Brain microvascular endothelial cell (primary cell): ENCODE measurements at regions not wholly inside any gene's neighbourhood (a gene's known extent, or its start where the extent isn't known, plus 50 kb on each side); places are given as distances from the start of the nearest gene placed in this dataset.
"Not testable (repeated sequence)": the region's sequence is repeated elsewhere in the genome, so short reads cannot be mapped to it uniquely, and the experiment has no call there.

Source experiments
- DNase-seq: peaks from one replicate; pipeline ENCODE4 v3.0.0-alpha.2; 2020
- H3K27ac ChIP-seq: fragments of 250-450 bp; sonication (Bioruptor Pico); 2 replicates; pipeline ENCODE4 v1.5.1; 2020; ENCODE audit warnings: mild to moderate bottlenecking, moderate library complexity
- H3K27me3 ChIP-seq: fragments of 250-450 bp; sonication (Bioruptor Pico); replicated peaks from 2 replicates; pipeline ENCODE4 v1.5.1; 2020; ENCODE audit warnings: mild to moderate bottlenecking
- H3K36me3 ChIP-seq: fragments of 250-450 bp; sonication (Bioruptor Pico); replicated peaks from 2 replicates; pipeline ENCODE4 v1.5.1; 2020; ENCODE audit warnings: mild to moderate bottlenecking
- H3K4me3 ChIP-seq: 2 replicates; pipeline ENCODE4 v1.5.1; 2011; ENCODE audit warnings: low read depth, mild to moderate bottlenecking, control low read depth, low read length, moderate library complexity
- CTCF ChIP-seq: IDR thresholded peaks from 2 replicates; pipeline ENCODE4 v1.5.1; 2011; ENCODE audit warnings: low read depth, mild to moderate bottlenecking, moderate library complexity, low read length, control low read depth, inconsistent platforms; ENCODE audit errors: missing control alignments
- in situ Hi-C: cut with HindIII; loops from 2 replicates; pipeline ENCODE4 v1.10.0; 2017; ENCODE audit warnings: low sequenced_read_pairs, low pct_ligation_motif_present

GRCh38 chr9:67635067-67635466 lies 223.7 kb upstream of the ANKRD20A1 start:
- H3K36me3 ChIP-seq, H3K27ac ChIP-seq, in situ Hi-C loops, H3K27me3 ChIP-seq, H3K4me3 ChIP-seq: not testable (repeated sequence)
- peak; percentile 91 for DNase-seq

- H3K27me3 ChIP-seq, in situ Hi-C loops, H3K4me3 ChIP-seq, H3K27ac ChIP-seq, DNase-seq, H3K36me3 ChIP-seq: not testable (repeated sequence)
- TF ChIP-seq CTCF: peak; percentile 9
Observed at GRCh38 chr9:67611900-67612299, 246.8 kb upstream of the ANKRD20A1 start.

DNA sequence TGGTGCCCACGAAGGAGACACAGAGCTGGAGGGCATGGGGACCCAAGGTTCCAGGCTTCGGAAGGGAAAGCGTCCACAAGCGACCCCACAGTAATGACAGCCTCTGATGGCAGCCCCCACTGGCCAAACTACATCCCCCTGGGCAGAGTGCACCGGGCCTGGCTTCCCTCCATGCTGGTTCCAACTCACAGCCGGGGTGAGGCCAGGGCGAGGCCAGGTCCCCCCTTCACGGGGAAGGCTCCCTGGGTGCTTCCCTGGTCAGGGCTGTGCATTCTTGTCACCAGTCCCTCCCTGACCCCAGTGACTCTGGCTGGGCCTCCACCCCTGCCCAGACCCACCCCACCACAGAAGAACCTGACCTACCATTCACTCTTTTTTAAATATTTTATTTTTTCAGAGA lies 248.9 kb upstream of the ANKRD20A1 start:
- H3K27me3 ChIP-seq, H3K4me3 ChIP-seq, DNase-seq, H3K27ac ChIP-seq, in situ Hi-C loops, H3K36me3 ChIP-seq: not testable (repeated sequence)

DNA sequence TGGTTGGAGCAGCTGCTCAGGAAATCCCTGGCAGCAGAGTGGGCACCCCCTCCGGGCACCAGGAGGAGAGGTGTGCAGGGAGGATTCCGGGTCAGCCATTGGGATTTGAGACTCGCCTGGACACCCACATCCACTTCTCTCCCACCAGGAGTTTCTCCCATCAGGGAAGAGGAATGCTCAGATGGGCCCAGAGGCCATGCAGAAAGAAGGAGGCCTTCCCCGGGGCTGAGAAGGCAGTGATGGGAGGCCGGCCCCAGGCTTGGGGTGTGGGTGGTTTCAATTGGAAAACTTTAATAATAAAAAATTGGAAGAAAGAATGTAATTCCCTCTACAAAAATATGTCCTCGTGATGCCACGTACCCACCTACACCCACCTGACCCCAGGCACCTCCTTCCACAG lies 249.3 kb upstream of the ANKRD20A1 start:
- H3K27ac ChIP-seq, DNase-seq, H3K36me3 ChIP-seq, in situ Hi-C loops, H3K4me3 ChIP-seq, H3K27me3 ChIP-seq: not testable (repeated sequence)

DNA sequence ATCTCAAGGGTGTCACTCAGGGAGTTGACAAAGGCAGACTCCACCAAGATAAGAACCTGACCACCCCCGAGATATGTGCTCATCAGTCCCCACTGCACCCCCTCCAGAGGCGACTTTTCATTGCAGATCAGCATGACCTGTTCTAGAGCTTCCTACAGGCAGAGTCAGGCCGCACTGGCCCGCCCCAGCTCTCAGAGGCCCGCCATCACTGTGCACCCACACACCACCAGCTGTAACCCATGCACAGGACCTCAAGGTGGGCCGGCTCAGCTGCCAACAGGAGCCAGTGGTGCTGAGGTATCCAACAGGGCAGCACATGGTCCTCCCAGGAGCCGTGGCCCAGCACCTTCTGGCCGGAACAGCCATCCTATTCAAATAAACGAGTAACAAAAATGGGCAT lies 253.6 kb upstream of the ANKRD20A1 start:
- H3K4me3 ChIP-seq, H3K36me3 ChIP-seq, H3K27me3 ChIP-seq, in situ Hi-C loops, DNase-seq, H3K27ac ChIP-seq: not testable (repeated sequence)

- H3K27me3 ChIP-seq, H3K27ac ChIP-seq, in situ Hi-C loops, H3K36me3 ChIP-seq, H3K4me3 ChIP-seq: not testable (repeated sequence)
- DNase-seq: peak; percentile 20
Observed at GRCh38 chr9:67603609-67604008, 255.1 kb upstream of the ANKRD20A1 start.

DNA sequence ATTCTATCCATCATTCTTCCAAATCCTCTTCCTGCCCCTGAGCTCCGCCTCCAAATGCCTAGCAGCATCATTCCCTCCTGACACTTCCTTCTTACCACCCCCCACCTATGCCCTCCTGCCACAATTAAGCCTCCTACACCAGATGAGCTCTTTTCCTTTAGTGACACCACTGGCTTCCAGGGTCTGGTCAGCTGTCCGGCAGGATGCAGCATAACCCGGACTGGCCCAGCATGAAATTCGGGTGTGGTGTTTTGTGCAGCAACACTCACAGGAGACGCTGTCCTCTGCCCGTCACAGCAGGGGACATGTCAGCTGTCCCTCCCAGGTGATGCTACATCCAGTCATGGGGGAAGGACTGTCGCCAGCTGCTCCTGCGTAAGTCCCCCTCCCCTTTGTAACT lies 266.3 kb upstream of the ANKRD20A1 start:
- H3K27ac ChIP-seq, H3K36me3 ChIP-seq, in situ Hi-C loops, H3K4me3 ChIP-seq, DNase-seq, H3K27me3 ChIP-seq: not testable (repeated sequence)

DNA sequence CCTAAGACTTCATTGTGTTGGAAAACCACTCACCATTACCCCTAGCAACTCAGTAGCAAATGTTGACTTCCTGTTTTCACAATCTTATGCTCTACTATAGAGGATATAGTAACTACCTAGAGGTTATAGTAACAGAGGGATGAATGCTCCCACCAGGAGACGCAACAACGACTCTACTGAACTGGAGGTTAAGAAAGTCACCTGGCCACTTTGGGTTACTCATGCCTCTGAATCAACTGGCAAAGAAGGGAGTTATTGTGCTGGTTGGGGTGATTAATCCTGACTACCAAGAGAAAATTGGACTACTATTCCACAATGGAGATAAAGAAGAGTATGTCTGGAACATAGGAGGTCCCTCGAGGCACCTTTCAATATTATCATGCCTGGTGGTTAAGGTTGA lies 302.9 kb upstream of the ANKRD20A1 start:
- H3K27me3 ChIP-seq, H3K36me3 ChIP-seq, H3K4me3 ChIP-seq, H3K27ac ChIP-seq, DNase-seq, in situ Hi-C loops: not testable (repeated sequence)

DNA sequence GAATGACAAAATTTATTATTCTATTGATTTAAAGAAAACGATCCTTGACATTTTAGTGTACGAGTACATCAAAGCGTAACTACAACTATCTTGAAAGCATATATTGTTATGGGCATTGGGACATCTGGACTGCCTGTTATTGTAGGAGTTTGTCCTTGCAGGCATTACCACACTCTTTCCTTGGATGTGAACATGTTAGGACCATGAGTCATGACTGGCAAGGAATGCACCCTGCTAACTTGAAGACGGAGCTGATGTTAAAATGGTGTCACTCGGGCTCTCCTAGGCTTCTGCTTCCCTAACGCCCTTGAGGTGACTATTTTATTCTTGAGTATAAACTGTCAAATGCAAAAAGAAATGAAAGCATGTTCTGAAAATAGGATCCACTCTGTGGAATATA lies 308.7 kb upstream of the ANKRD20A1 start:
- H3K4me3 ChIP-seq, H3K27ac ChIP-seq, in situ Hi-C loops, H3K36me3 ChIP-seq, H3K27me3 ChIP-seq, DNase-seq: not testable (repeated sequence)

DNA sequence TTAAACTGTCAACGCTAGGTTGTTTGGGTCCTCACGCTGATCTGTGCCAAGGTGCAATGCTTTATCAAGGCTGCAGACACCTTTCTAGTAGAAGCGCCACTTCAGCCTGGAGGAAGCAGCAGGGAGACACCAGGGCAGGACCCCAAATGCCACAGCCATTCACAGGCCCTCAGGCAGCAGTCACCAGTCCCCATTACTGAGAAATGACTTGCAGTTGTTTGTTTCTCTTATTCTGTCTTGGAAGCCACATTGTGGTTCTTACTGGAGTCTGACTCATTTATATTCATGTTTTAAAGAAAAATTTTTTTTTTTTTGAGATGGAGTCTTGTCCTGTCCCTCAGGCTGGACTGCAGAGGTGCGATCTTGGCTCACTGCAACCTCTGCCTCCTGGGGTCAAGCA lies 328.9 kb upstream of the ANKRD20A1 start:
- H3K27ac ChIP-seq, DNase-seq, H3K27me3 ChIP-seq, in situ Hi-C loops, H3K36me3 ChIP-seq, H3K4me3 ChIP-seq: not testable (repeated sequence)

DNA sequence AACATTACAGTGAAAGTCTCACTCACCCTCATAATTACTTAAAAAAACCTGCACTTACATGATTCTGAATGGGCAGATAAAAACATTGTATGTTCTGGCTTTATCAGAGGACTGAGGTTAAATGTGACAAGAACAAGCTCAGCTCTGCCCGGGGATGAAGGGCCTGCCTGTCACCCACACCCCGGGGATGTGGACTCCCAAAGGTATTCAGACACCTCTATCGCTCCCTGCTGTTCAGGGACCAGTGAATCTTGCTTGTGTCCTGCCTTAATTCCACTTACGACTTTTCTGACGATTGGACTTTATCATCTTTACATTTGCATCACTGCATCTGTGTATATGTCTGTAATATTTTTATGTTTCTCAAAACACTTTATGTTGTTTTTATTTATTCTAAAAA lies 341.8 kb upstream of the ANKRD20A1 start:
- in situ Hi-C loops: not testable (repeated sequence)

DNA sequence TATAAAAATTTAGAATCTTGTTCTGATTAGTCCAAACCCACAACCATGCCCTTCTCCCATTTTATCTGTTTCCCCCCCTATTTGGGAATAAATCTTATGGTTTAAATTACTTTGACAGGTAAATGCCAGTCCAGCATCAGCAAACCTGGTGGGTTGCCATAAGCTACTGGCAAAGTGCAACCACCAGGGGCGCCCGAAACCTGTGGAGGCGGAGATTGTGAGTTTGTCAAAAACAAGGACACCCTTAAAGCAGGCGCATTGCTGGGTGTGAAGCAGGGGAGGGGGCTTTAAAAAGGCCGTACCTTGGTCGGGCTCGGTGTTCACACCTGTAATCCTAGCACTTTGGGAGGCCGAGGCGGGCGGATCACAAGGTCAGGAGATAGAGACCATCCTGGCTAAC lies 344.1 kb upstream of the ANKRD20A1 start:
- H3K36me3 ChIP-seq, in situ Hi-C loops, H3K4me3 ChIP-seq, DNase-seq, H3K27me3 ChIP-seq, H3K27ac ChIP-seq: not testable (repeated sequence)

More for the DNA sequence above, 341.8 kb upstream of the ANKRD20A1 start:
- H3K27me3 ChIP-seq, H3K36me3 ChIP-seq, DNase-seq, H3K4me3 ChIP-seq, H3K27ac ChIP-seq: not testable (repeated sequence)

DNA sequence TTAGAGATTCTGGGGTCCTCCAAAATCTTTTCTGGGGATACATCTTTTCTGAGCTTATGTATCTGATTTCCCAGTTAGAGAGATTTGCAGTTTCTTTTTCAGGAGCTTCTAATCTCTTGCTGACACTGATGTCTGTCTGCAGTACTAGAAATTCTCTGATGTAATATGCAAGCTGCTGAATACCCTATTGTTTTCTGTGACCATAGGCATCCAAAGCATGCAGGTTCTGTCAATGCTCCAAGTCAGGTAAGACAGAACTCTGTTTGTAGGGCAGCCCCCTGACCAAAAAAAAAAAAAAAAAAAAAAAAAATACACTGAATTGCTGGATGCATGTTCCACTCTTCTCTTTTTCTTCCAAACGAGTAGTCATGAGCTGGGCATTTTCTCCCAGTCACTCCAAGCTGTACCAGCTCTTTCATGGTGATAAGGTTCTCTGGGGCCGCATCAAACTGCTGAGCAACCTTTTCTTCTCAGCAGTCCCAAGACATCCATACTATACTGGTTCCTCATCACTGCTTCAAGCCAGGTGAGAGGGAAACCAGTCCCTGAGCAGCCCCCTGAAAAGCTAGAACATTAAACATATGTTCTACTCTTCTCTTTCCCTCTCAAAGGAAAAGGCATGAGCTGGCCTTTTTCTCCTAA lies 354.9 kb upstream of the ANKRD20A1 start:
- H3K4me3 ChIP-seq, DNase-seq, in situ Hi-C loops, H3K27ac ChIP-seq, H3K27me3 ChIP-seq, H3K36me3 ChIP-seq: not testable (repeated sequence)

DNA sequence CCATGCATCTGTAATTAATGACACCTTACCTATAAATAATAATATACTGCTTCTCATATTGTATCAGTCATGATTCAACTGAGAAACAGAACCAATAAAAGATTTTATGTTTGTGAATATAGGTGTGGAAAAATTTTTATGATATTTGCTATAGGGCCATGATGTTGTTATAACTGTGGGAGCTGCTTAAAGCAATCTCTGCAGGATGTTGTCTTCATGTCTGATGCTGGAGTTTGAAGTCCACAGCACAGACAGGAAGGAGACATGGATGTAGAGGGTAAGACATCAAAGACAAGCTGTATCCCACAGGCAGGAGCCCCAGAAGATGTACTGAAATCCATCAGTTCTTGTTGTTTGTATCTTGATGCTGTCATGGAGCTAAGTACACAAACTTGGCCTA lies 366.7 kb upstream of the ANKRD20A1 start:
- H3K27ac ChIP-seq, H3K27me3 ChIP-seq, DNase-seq, H3K4me3 ChIP-seq, in situ Hi-C loops, H3K36me3 ChIP-seq: not testable (repeated sequence)
